Adrenal gland (tissue), 5 donors: ENCODE measurements at regions not wholly inside any gene's neighbourhood (a gene's known extent, or its start where the extent isn't known, plus 50 kb on each side); places are given as distances from the start of the nearest gene placed in this dataset.

Experiments used
- CTCF ChIP-seq, 6 experiments: fragments of 450-650 bp in 4 of 6; fragments of 200-600 bp in 2 of 6; sonication (generic) in 1 of 6; IDR thresholded peaks; 1 replicate in 5 of 6; 2 replicates in 1 of 6; pipeline versions ENCODE4 v1.5.1 to v1.8.0; 2016 to 2021; ENCODE audit warnings: antibody characterized with exemption in 6 of 6, mild to moderate bottlenecking in 2 of 6, moderate library complexity in 1 of 6
- POLR2A ChIP-seq, 2 donors: fragments of 450-650 bp; IDR thresholded peaks; one replicate each; pipeline ENCODE4 v1.6.1; 2017; ENCODE audit warnings: antibody characterized with exemption in 2 of 2, mild to moderate bottlenecking in 2 of 2, moderate library complexity in 1 of 2
- donor health status: DM: no; HTN: no; CAD: no.

DNA sequence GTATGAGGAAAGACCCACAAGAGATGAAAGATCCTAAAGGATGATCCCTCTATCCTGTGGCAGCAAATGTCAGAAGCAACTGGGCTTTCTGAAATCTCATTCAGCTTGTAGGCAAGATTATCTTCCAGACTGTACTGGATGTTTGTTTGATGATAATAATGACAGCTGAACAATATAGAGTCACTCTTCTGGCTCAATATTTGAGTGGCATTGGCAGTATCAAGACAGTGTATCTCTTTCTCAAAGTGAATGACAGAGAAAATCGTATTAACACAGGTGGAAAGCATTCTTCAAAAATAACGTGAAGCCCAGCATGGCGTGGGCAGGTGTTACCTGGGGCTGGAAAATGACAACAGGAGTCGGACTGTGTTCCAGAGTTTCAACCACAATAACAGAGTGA, 114.5 kb downstream of the GPR37 start:
- TF ChIP-seq CTCF (IDR thresholded peaks at IDR 0.05): no peak
- no peak for TF ChIP-seq POLR2A (IDR thresholded peaks at IDR 0.05)
